Liver (tissue), 8 donors: ENCODE measurements at regions not wholly inside any gene's neighbourhood (a gene's known extent, or its start where the extent isn't known, plus 50 kb on each side); places are given as distances from the start of the nearest gene placed in this dataset.

Experiments
- DNase-seq: peaks from one replicate; pipeline ENCODE4 v3.0.0-alpha.2; 2017; ENCODE audit warnings: low spot score
- H3K27ac ChIP-seq, 2 donors: one replicate each; pipeline ENCODE4 v1.7.0; 2013; ENCODE audit warnings: inconsistent platforms in 2 of 2, low read length in 2 of 2, control low read depth in 1 of 2, low read depth in 1 of 2, mild to moderate bottlenecking in 1 of 2
- H3K27me3 ChIP-seq, 4 donors: one replicate each; pipeline versions ENCODE4 v1.6.1 to v1.7.0; 2013; ENCODE audit warnings: low read length in 3 of 4, inconsistent platforms in 1 of 4, mild to moderate bottlenecking in 1 of 4, moderate library complexity in 1 of 4; ENCODE audit not compliant: control insufficient read depth in 4 of 4, insufficient read depth in 4 of 4
- H3K36me3 ChIP-seq, 4 donors: one replicate each; pipeline versions ENCODE4 v1.6.1 to v1.7.0; 2013; ENCODE audit warnings: low read length in 3 of 4, mild to moderate bottlenecking in 3 of 4, low read depth in 1 of 4, moderate library complexity in 1 of 4; ENCODE audit not compliant: control insufficient read depth in 4 of 4, insufficient read depth in 3 of 4
- H3K4me1 ChIP-seq, 4 donors: one replicate each; pipeline versions ENCODE4 v1.6.1 to v1.7.0; 2013; ENCODE audit warnings: low read length in 3 of 4, mild to moderate bottlenecking in 3 of 4, moderate library complexity in 1 of 4; ENCODE audit not compliant: control insufficient read depth in 4 of 4, insufficient read depth in 4 of 4
- H3K4me3 ChIP-seq, 3 donors: one replicate each; pipeline versions ENCODE4 v1.6.1 to v1.7.0; 2013; ENCODE audit warnings: low read length in 3 of 3, control low read depth in 1 of 3, low read depth in 1 of 3, mild to moderate bottlenecking in 1 of 3
- H3K9ac ChIP-seq, 2 donors: one replicate each; pipeline ENCODE4 v1.7.0; 2013; ENCODE audit warnings: low read length in 2 of 2, mild to moderate bottlenecking in 2 of 2, moderate library complexity in 2 of 2, control low read depth in 1 of 2, low read depth in 1 of 2
- H3K9me3 ChIP-seq, 4 donors: one replicate each; pipeline versions ENCODE4 v1.6.1 to v1.7.0; 2013; ENCODE audit warnings: low read length in 3 of 4; ENCODE audit not compliant: control insufficient read depth in 4 of 4
- EGR1 ChIP-seq, 2 donors: IDR thresholded peaks; 2 replicates each; pipeline ENCODE4 v1.6.1; 2016 to 2018; ENCODE audit warnings: antibody characterized with exemption in 2 of 2, low read depth in 2 of 2
- FOXA1 ChIP-seq: IDR thresholded peaks from 2 replicates; pipeline ENCODE4 v1.6.1; 2016; ENCODE audit warnings: antibody characterized with exemption
- FOXA2 ChIP-seq: IDR thresholded peaks from 2 replicates; pipeline ENCODE4 v1.6.1; 2016; ENCODE audit warnings: antibody characterized with exemption
- GABPA ChIP-seq, 2 donors: IDR thresholded peaks in 1 of 2; conservative IDR thresholded peaks in 1 of 2; 2 replicates each; pipeline ENCODE4 v1.6.1; 2016; ENCODE audit warnings: antibody characterized with exemption in 2 of 2, mild to moderate bottlenecking in 1 of 2, moderate library complexity in 1 of 2
- HNF4A ChIP-seq, 2 donors: conservative IDR thresholded peaks; 2 replicates each; pipeline ENCODE4 v1.6.1; 2016; ENCODE audit warnings: antibody characterized with exemption in 2 of 2, mild to moderate bottlenecking in 2 of 2
- HNF4G ChIP-seq: IDR thresholded peaks from 2 replicates; pipeline ENCODE4 v1.6.1; 2016; ENCODE audit warnings: antibody characterized with exemption
- JUND ChIP-seq, 2 donors: IDR thresholded peaks; 2 replicates each; pipeline ENCODE4 v1.6.1; 2016; ENCODE audit warnings: antibody characterized with exemption in 2 of 2
- NR2F2 ChIP-seq: IDR thresholded peaks from 2 replicates; pipeline ENCODE4 v1.6.1; 2016; ENCODE audit warnings: antibody characterized with exemption
- RAD21 ChIP-seq, 2 donors: IDR thresholded peaks; 2 replicates each; pipeline ENCODE4 v1.6.1; 2016; ENCODE audit warnings: antibody characterized with exemption in 2 of 2, mild to moderate bottlenecking in 2 of 2
- REST ChIP-seq: IDR thresholded peaks from 2 replicates; pipeline ENCODE4 v1.6.1; 2016; ENCODE audit warnings: antibody characterized with exemption, mild to moderate bottlenecking
- RXRA ChIP-seq, 2 donors: IDR thresholded peaks; 2 replicates each; pipeline ENCODE4 v1.6.1; 2017 to 2018; ENCODE audit warnings: antibody characterized with exemption in 2 of 2, mild to moderate bottlenecking in 1 of 2
- SP1 ChIP-seq: IDR thresholded peaks from 2 replicates; pipeline ENCODE4 v1.6.1; 2018; ENCODE audit warnings: antibody characterized with exemption, mild to moderate bottlenecking
- TAF1 ChIP-seq: conservative IDR thresholded peaks from 2 replicates; pipeline ENCODE4 v1.6.1; 2016; ENCODE audit warnings: antibody characterized with exemption, mild to moderate bottlenecking
- YY1 ChIP-seq: IDR thresholded peaks from 2 replicates; pipeline ENCODE4 v1.6.1; 2016; ENCODE audit warnings: antibody characterized with exemption, mild to moderate bottlenecking
- ZBTB33 ChIP-seq: IDR thresholded peaks from 2 replicates; pipeline ENCODE4 v1.6.1; 2016; ENCODE audit warnings: antibody characterized with exemption
- WGBS: extraction: QIAGEN DNeasy Blood & Tissue Kit; methylation state at CpG from one replicate; pipeline ENCODE4 v1.1.7; 2013; 5-methylcytosine and 5-hydroxymethylcytosine counted together
- TF ChIP-seq, protein P1 (sequence below): IDR thresholded peaks from 2 replicates; pipeline ENCODE4 v1.6.1; 2016; ENCODE audit warnings: antibody characterized with exemption
- TF ChIP-seq, protein P2 (sequence below): fragments of 150-350 bp; IDR thresholded peaks from 2 replicates; pipeline ENCODE4 v1.5.1; 2017; ENCODE audit warnings: improper control_type of control experiment, low read depth, low read length; ENCODE audit not compliant: missing input control
- TF ChIP-seq, protein P3 (sequence below): IDR thresholded peaks from 2 replicates; pipeline ENCODE4 v1.6.1; 2016; ENCODE audit warnings: antibody characterized with exemption
- donor health status: healthy.
- donor health status: healthy.
- donor health status: healthy.
- donor health status: healthy.
- donor health status: healthy.

DNA sequence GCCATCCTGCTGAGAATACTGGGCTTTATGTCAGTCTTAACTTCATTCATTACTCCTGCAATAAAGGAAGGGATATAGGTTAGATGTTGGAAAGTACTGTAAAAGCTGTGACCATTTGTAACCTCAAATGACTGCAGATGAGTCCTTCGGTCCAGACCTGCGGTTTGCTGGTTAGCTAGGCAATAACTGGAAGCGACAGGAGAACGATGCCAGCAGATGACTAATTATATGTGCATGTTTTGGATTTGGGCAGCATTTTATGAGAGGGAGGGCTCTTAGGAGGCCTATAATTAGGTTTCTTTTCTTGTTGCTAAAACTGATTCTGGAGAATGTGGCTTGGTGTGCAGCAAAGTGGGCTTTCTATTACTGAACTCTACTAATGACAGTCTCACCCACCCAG lies 205.6 kb downstream of the TMEM182 start:
- Histone ChIP-seq H3K9me3 (no peaks in the 10 kb centered on the region), H3K4me3 (no peak overlapping the region), H3K27me3 (peaks cover 0 to 2% (median 0%) of the 10 kb centered on the region in 4 donors), H3K4me1 (no peaks in the 10 kb centered on the region), H3K36me3 (no peaks in the 10 kb centered on the region), H3K27ac (no peak overlapping the region), H3K9ac (no peak overlapping the region)
- 87% methylated on average over 4 of the region's 4 CpGs for whole genome bisulfite sequencing
- no peak for DNase-seq
- TF ChIP-seq, protein P1, sequence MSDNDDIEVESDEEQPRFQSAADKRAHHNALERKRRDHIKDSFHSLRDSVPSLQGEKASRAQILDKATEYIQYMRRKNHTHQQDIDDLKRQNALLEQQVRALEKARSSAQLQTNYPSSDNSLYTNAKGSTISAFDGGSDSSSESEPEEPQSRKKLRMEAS: no peak
- TF ChIP-seq, protein P2, sequence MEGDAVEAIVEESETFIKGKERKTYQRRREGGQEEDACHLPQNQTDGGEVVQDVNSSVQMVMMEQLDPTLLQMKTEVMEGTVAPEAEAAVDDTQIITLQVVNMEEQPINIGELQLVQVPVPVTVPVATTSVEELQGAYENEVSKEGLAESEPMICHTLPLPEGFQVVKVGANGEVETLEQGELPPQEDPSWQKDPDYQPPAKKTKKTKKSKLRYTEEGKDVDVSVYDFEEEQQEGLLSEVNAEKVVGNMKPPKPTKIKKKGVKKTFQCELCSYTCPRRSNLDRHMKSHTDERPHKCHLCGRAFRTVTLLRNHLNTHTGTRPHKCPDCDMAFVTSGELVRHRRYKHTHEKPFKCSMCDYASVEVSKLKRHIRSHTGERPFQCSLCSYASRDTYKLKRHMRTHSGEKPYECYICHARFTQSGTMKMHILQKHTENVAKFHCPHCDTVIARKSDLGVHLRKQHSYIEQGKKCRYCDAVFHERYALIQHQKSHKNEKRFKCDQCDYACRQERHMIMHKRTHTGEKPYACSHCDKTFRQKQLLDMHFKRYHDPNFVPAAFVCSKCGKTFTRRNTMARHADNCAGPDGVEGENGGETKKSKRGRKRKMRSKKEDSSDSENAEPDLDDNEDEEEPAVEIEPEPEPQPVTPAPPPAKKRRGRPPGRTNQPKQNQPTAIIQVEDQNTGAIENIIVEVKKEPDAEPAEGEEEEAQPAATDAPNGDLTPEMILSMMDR: no peak
- TF ChIP-seq GABPA (IDR thresholded peaks at IDR 0.05 in 1 of 2, conservative IDR thresholded peaks at IDR 0.05 in 1 of 2) (no peak), RAD21 (IDR thresholded peaks at IDR 0.05) (no peak), HNF4G (no peak), EGR1 (IDR thresholded peaks at IDR 0.05; ENCODE audit: low read depth in 2 of 2) (no peak), YY1 (no peak), JUND (IDR thresholded peaks at IDR 0.05) (no peak), RXRA (IDR thresholded peaks at IDR 0.05) (no peak), TAF1 (no peak), SP1 (no peak), NR2F2 (no peak), REST (no peak), FOXA1 (no peak), FOXA2 (no peak), HNF4A (conservative IDR thresholded peaks at IDR 0.05) (no peak), ZBTB33 (no peak)
- TF ChIP-seq, protein P3, sequence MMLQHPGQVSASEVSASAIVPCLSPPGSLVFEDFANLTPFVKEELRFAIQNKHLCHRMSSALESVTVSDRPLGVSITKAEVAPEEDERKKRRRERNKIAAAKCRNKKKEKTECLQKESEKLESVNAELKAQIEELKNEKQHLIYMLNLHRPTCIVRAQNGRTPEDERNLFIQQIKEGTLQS: no peak
